ENCODE measurements at regions not wholly inside any gene's neighbourhood (a gene's known extent, or its start where the extent isn't known, plus 50 kb on each side); places are given as distances from the start of the nearest gene placed in this dataset.
"Not testable (repeated sequence)": the region's sequence is repeated elsewhere in the genome, so short reads cannot be mapped to it uniquely, and the experiment has no call there.

GRCh38 chr4:81617545-81617944 is 145.8 kb upstream of the RASGEF1B start:
- no peak for DNase-seq

DNA sequence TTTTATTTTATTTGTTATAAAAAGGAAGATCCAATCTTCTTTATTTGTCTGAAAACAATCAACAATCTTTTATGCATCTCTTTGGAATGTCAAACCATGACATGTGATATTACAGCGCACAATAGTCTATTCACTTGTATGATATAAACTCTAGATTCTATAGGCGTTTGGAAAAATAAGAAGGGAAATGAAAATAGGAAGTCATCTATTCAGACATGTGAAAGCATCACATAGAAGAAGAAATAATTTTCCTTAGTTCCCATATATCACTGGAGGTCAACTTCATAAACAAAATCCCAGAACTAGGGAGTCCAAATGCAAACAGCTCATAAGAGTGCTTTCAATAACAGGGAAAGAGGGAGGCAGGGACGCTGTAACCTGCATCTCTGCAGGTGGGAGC is 139.5 kb upstream of the RASGEF1B start:
- DNase-seq = no peak

DNA sequence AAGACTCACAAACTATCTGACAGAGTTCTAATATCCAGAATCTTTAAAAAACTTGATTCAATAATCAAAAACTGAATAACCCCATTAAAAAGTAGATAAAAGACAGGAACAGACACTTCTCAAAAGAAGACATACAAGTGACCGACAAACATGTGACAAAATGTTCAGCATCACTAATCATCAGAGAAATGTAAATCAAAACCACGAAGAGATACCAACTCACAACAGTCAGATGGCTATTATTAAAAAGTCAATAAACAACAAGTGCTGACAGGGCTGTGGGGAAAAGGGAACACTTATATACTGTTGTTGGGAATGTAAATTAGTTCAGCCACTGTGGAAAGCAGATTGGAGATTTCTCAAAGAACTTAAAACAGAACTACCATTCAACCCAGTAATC is 138.1 kb upstream of the RASGEF1B start:
- no peak for DNase-seq

DNA sequence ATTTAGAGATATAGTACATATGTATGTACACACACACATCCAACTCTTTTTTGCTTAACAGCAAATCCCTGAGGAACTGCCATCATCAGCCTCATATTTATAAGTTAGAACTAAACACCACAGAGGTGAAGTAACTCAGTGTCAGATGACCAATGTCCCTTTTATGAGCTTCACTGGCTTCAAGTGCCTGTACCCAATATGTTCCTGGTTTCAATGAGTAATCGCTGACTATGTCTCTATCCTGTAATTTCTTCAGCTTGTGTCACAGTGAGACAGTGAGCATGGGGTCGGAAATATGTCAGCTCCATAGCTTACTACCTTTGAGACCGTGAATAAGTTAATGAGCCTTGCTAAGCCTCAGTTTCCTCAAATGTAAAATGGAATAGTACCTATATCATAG is 136.2 kb upstream of the RASGEF1B start:
- no peak for DNase-seq

GRCh38 chr4:81606801-81607501 is 135.2 kb upstream of the RASGEF1B start:
- no peak for DNase-seq

- DNase-seq = no peak
These were observed 134.5 kb upstream of the RASGEF1B start for GRCh38 chr4:81606166-81606565.

DNA sequence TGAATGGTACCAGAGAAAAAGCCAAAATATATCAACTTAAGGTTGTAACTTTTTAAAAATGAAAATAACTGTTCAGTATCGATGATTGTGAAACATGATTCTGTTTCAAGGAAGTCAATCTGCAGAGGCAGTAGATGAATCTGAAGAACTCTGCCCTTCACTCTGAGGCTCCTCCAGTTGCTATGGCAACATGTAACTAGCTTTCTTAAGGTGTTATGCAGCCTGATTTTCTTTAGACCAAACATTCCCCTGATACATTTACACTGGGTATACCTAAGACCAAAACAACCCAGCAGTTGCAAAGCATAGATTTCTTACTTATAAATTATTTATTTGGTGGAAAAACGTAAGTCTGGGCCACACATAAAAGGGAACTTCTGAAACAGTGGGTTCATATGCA is 133.6 kb upstream of the RASGEF1B start:
- no peak for DNase-seq

DNA sequence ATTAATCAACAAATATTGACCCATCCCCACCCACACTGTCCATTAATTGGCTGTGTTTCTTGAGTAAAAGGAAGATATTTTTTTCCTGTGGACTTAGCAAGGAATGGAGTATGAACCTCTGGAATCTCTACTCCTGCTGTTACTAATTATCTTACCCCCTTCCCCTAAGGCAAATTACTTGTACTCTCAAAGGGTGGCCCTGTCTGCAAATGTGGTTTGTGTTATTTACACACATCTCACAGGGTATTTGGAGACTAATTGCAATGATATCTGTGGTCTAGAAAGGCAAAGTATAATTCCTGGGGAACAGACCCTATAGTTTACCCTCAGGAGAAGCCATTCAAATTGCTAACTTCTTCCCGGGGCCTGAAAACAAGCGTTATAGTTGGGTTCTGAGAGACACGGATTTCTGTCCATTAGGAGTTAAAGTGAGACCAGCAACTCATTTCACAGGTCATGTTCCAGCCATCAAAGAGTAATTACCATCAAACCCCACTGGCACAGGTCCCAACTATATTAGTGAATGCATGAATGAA is 133.0 kb upstream of the RASGEF1B start:
- DNase-seq = no peak

- DNase-seq = no peak
These were observed 131.1 kb upstream of the RASGEF1B start for GRCh38 chr4:81602854-81603253.

DNA sequence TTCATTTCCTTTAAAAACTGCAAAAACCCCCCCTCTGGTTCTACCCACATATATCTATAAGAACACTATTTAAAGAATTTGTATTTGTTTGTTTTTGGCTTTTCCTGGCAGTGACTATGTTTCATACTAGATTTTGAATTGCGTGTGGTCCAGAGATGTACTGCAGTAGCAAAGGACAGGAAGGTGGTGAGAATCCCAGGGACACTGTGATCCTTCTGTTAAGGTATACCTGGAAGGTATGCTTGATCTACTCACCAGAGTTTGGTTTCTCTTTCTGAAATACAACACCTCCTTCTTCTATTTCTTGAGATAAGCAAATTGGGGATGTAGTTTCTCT is 129.6 kb upstream of the RASGEF1B start:
- DNase-seq = no peak

- no peak for DNase-seq
These were observed 129.0 kb upstream of the RASGEF1B start for GRCh38 chr4:81600520-81601357.

- no peak for DNase-seq
These were observed 128.2 kb upstream of the RASGEF1B start for GRCh38 chr4:81599742-81600380.

GRCh38 chr4:81595798-81596610 is 124.3 kb upstream of the RASGEF1B start:
- DNase-seq = no peak

GRCh38 chr4:81595287-81595686 is 123.6 kb upstream of the RASGEF1B start:
- no peak for DNase-seq

GRCh38 chr4:81594490-81595159 is 122.9 kb upstream of the RASGEF1B start:
- no peak for DNase-seq

GRCh38 chr4:81592701-81593100 is 121.0 kb upstream of the RASGEF1B start:
- DNase-seq = no peak

- DNase-seq = no peak
These were observed 118.9 kb upstream of the RASGEF1B start for GRCh38 chr4:81590596-81590995.

DNA sequence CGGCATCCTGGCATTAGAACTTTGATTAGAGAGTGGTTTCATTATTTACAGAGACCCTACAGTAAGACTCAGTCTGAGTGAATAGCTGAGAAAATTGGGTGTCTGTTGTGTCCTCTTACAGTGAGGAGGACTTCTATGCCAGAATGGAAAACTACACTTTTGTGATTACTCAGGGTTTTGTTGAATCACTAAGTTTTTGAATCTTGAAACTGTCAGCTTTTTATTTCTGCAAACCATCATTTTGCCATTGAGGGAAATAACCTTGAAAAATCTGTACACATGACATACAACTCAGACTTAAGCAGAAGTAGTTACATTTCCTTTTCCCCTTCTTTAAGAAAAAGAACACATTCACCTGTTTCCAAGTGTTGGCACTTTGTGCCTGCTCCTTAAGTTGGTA is 117.6 kb upstream of the RASGEF1B start:
- DNase-seq = no peak

DNA sequence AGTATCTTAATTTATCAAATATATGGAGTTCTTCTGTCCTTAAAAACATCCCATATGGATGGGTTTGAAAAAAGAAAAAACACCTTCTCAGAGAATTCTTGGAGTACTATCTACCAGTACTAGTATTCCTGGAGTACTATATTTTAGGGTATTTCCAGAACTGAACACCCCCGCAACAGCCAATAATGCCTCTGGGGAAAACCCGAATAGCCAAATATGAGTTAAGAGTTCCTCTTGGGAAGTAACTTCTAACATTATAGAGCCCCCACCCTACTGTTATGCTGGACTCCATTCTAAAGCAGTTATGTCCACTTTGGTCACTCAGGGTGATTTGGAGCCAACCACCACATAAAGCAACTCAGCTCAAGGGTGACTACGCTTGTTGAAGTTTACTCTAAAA is 115.0 kb upstream of the RASGEF1B start:
- no peak for DNase-seq

GRCh38 chr4:81580994-81581374 is 109.3 kb upstream of the RASGEF1B start:
- DNase-seq = not testable (repeated sequence)

DNA sequence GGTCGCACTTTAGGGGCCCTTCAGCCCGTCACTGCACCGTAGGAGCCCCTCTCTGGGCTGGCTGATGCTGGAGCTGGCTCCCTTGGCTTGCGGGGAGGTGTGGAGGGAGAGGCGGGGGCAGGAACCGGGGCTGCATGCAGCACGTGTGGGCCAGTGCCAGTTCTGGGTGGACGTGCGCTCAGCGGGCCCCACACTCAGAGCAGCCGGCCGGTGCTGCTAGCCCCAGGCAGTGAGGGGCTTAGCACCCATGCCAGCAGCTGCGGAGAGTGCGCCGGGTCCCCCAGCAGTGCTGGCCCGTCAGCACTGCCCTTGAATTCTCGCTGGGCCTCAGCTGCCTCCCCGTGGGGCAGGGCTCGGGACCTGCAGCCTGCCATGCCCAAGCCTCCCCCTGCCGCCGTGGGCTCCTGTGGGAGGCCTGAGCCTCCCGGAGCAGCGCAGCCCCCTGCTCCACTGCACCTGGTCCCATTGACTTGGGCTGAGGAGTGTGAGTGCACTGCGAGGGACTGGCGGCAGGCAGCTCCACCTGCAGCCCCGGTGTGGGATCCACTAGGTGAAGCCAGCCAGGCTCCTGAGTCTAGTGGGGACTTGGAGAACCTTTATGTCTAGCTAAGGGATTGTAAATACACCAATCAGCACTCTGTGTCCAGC is 108.8 kb upstream of the RASGEF1B start:
- DNase-seq = no peak

- no peak for DNase-seq
These were observed 105.7 kb upstream of the RASGEF1B start for GRCh38 chr4:81577392-81577791.

All from NCI-H2081 (cell line).